GM12878 (cell line): ENCODE measurements at regions not wholly inside any gene's neighbourhood (a gene's known extent, or its start where the extent isn't known, plus 50 kb on each side); places are given as distances from the start of the nearest gene placed in this dataset.

Experiments
- ETV6 ChIP-seq, 2 experiments: fragments of 450-650 bp in 1 of 2; IDR thresholded peaks in 1 of 2; conservative IDR thresholded peaks in 1 of 2; 2 replicates each; pipeline ENCODE4 v1.6.1; 2014; ENCODE audit warnings: antibody characterized with exemption in 1 of 2, borderline replicate concordance in 1 of 2, low read depth in 1 of 2, mild to moderate bottlenecking in 1 of 2, moderate library complexity in 1 of 2
- POLR2A ChIP-seq: IDR thresholded peaks from 2 replicates; pipeline ENCODE4 v1.6.1; 2011; ENCODE audit warnings: low read depth, mild to moderate bottlenecking, low read length
- RBBP5 ChIP-seq: fragments of 200-600 bp; sonication (generic); conservative IDR thresholded peaks from 2 replicates; pipeline ENCODE4 v1.6.1; 2016
- SRF ChIP-seq, 2 experiments: IDR thresholded peaks; 2 replicates each; pipeline ENCODE4 v1.6.1; 2011; ENCODE audit warnings: low read depth in 2 of 2, low read length in 2 of 2, mild to moderate bottlenecking in 1 of 2, moderate library complexity in 1 of 2
- TF ChIP-seq, protein P1 (sequence below), 3 experiments: IDR thresholded peaks in 2 of 3; conservative IDR thresholded peaks in 1 of 3; 2 replicates each; pipeline ENCODE4 v1.5.1; 2011; ENCODE audit warnings: low read depth in 3 of 3, low read length in 3 of 3, mild to moderate bottlenecking in 3 of 3, control low read depth in 2 of 3, moderate library complexity in 2 of 3, inconsistent platforms in 1 of 3, mixed read lengths in 1 of 3; ENCODE audit not compliant: control insufficient read depth in 2 of 3, insufficient read depth in 1 of 3; ENCODE audit errors: extremely low read depth in 1 of 3

DNA sequence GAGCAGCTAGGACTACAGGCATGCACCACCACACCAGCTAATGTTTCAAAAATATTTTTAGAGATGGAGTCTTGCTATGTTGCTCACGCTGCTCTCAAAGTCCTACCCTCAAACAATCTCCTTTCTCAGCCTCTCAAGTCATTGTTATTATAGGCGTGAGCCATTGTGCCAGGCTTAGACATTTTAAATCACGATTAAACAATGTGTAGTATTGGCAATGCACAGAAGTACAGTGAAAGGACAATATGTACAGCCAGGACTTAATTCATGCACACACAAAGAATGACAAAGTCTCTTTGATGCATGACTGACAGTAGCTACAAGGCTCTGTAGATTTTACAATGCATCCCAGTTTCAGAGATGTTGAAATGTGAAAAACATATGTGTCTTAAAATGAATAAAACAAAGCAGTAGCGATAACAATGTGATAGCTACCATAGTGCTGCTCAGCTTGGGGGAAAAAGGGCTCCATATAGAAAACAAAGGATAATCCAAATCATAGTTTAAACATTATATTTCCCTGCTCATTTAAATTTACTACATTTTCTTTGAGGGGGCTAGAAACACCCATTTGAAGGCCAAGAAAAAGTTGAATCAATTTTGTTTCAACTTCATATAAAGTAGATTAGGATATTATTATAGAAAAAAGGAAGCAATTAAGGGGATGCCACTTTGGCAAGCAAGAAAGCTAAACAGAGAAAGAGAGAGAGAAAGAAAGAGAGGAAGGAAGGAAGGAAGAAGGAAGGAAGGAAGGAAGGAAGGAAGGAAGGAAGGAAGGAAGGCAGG, 272.4 kb upstream of the SMIM31 start:
- no peak for TF ChIP-seq RBBP5
- TF ChIP-seq, protein P1, sequence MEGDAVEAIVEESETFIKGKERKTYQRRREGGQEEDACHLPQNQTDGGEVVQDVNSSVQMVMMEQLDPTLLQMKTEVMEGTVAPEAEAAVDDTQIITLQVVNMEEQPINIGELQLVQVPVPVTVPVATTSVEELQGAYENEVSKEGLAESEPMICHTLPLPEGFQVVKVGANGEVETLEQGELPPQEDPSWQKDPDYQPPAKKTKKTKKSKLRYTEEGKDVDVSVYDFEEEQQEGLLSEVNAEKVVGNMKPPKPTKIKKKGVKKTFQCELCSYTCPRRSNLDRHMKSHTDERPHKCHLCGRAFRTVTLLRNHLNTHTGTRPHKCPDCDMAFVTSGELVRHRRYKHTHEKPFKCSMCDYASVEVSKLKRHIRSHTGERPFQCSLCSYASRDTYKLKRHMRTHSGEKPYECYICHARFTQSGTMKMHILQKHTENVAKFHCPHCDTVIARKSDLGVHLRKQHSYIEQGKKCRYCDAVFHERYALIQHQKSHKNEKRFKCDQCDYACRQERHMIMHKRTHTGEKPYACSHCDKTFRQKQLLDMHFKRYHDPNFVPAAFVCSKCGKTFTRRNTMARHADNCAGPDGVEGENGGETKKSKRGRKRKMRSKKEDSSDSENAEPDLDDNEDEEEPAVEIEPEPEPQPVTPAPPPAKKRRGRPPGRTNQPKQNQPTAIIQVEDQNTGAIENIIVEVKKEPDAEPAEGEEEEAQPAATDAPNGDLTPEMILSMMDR (IDR thresholded peaks at IDR 0.05 in 2 of 3, conservative IDR thresholded peaks at IDR 0.05 in 1 of 3; ENCODE audit: control insufficient read depth in 2 of 3, extremely low read depth in 1 of 3, insufficient read depth in 1 of 3, low read depth in 3 of 3, low read length in 3 of 3), result no peak
- TF ChIP-seq POLR2A, result no peak
- TF ChIP-seq SRF (IDR thresholded peaks at IDR 0.05; ENCODE audit: low read depth in 2 of 2, low read length in 2 of 2), result no peak
- TF ChIP-seq ETV6 (conservative IDR thresholded peaks at IDR 0.05 in 1 of 2, IDR thresholded peaks at IDR 0.05 in 1 of 2; ENCODE audit: borderline replicate concordance in 1 of 2, low read depth in 1 of 2), result no peak
